Daoy (cell line): ENCODE measurements at regions not wholly inside any gene's neighbourhood (a gene's known extent, or its start where the extent isn't known, plus 50 kb on each side); places are given as distances from the start of the nearest gene placed in this dataset.

Experiments
- DNase-seq: peaks from one replicate; pipeline ENCODE4 v3.0.0-alpha.2; 2015; ENCODE audit warnings: low read depth

DNA sequence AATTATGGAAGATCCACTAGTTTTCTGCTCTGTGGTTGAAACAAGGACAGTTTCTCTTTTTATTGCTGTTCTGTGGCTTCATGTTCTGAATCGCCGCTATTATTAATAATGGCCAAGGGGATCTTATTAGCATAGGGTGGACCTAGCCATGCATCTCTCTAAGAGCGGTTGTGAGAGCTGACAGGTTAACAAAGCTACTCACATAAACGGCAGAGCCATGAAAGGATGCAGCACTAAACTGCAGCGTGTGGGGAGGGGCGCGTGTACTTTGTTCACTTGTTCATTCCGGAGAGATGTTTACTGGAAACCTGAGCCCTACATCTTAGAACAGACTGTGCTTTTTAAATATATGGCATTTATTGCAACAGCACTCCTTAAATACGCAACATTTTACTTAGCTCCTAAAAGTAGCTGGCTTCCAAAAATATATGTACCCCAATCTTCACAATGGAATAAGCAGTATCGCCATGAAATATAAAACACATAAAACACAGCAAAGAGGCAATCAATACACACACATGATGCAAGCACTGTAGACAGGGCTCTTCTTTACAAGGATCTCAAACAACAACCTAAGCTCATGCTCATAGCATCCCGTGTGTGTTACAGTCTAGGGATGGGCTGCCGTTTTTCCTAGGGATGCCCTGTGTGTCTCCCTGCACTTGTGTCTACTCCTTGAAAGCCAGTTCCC lies 424.6 kb downstream of the MED10 start:
- DNase-seq: no peak

DNA sequence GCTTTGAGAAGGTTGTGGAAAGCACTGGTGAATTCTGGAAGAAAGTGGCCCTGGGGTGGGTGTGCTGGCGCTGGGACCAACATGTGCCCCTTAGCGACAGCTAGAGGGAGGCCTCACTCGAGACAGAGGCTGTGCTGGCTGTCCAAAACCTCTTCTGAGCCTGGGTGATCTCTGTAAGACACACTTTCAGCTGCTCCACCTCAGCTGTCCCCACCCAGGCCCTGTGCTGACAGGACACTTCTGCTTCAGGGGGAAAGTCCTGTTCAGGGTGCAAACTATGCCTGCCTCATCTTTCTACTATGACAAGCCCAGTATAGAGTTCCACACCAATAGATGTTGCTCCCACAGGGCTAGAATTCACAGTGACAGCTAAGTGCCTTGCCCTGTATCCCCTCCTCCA lies 426.4 kb downstream of the MED10 start:
- no peak for DNase-seq

DNA sequence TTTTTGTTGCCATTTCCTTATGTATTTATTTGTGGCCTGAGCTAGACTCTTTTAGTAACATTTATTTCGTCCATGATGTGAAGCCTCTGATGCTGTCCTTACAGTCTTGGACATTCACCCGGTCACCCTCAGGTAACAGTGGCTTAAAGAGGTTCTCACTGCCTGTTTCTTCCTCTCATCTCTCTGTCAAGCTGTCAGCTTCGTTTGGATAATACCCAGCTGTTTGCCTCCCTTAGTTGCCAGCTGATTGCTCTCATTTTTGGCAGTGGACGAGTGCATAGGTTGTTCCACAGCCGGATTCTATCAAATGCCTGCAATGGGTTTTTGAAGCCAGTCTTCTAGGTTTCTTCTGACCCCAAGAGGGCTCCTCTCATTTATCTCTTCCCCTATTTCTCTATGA lies 427.7 kb downstream of the MED10 start:
- DNase-seq: no peak

DNA sequence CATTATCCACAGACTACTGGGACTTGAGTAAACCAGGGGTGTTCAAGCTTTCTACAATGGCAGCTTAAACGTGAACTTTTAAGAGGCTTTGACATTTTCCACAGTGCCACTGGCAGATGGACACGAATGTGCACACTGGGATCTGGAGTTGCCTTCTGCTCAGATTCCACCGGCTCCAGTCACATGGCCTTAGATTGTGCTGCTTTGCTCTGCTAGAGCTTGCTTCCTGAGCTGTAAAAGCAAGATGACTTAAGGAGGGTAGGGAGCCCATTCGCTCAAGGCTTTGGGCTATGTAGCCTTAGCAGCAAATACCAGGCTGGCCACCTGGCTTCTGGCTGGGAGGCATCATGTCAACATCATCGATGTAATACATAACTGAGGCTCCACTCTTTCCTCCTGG lies 436.9 kb downstream of the MED10 start:
- DNase-seq: no peak

DNA sequence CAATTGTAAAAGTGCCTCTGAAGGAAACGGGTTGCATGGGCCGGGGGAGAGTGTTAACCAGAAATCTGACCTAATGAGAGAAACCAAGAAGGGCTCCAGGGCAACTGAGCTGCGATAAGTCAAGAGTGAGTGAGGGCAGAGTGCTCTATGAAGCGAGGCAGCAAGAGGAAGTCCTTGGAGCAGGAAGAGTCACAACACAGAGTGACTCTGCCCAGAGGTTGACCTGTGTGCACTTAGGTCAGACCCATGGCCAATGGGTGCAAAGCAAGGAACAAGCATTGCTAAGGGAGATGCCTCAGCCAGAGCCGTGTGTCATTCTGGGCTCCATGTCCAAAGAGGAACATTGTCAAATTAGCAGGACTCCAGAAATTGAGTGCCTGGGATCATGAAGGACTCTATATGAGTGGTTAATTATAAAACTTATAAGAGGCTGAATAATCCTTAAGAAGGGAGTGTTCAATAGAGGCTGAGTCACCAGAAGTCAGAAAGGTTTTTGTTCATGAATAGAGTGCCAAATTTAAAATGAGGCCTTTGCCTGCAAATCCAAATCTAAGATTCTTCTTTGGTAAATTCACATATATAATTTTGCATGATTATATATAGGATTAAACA lies 438.5 kb downstream of the MED10 start:
- DNase-seq: no peak

DNA sequence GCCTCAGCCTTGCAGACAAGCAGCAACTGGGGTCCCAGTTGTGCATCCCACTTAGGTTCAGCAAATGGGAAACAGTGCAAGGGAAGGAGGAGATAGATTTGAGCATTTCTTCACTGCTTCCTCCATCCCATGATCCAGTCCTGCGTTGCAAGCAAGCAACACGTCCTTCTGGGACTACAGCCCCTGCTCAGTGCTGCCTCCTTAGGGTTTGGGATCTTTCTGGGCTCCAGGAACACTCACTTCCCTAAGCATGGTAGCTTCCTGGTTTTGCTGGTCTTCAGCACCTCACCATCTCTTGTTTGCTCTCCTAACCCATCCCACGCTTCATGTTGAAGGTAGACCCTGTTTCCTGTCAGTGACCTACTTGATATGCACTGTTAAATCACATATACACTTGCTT lies 444.7 kb downstream of the MED10 start:
- DNase-seq: no peak

DNA sequence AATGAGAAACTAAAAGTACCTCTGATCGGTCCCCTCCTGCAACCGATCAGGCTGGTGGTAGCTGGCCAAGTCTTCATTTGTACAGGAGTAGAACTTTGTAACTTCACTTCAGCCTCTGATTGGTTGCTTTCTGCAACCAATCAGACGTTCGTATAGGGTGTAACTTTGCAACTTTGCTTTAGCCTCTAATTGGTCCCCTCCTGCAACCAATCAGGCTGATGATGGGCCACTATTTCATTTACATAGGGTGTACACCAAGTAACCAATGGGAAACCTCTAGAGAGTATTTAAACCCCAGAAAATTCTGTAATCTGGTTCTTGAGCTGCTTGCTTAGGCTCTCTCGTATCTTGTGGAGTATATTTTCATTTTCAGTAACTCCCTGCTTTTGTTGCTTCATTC lies 445.5 kb downstream of the MED10 start:
- no peak for DNase-seq

DNA sequence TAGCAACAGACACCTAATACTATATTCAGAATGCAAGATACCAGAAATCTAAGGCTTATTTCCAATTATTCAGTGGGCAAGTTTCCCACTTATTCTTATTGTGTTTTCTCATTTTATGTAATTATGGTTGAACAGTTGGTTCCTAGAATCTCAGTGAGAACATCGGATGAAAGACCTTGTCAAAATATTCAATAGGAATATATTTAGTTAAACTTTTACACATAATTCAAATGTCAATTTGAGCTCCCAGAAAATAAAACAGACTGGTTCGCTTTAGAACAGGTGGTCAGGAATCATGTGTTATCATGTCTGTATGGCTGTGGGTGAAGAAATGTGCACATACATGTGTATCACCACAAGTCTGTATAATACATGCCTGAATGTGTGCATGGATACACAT lies 447.8 kb downstream of the MED10 start:
- no peak for DNase-seq

DNA sequence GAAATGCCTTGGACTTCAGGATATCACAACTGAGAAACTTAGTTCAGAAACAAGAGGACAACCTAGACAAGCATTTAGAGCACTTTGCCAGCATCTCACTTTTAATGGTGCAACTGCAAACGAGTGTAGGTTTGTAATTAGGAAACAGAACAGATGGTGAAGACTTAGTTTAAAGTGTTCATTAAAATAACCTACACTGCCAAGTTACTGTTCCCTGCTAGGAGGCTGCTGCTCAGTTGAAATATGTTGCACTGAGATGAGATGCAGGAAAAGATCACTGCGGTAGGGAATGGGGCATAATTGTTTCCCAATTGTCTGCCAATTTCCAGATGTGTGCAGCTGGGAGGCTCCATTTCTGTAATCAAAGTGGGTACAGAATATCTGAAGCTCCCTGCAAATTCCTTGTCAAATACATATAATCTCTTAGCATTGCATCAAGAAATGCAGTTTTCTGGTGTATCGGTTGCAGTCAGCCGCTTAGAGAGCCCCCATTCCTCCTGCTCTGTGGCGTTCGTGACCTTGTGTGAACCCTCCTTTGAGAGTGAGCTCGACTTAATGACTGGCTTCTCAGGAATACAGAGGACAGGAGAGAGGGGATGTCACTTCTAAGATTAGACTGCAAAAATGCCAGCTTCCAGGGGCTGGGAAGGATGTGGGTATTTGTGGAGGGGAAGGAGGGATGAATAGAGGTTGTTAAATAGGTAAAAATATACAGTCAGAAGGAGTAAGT lies 448.9 kb downstream of the MED10 start:
- DNase-seq: no peak

DNA sequence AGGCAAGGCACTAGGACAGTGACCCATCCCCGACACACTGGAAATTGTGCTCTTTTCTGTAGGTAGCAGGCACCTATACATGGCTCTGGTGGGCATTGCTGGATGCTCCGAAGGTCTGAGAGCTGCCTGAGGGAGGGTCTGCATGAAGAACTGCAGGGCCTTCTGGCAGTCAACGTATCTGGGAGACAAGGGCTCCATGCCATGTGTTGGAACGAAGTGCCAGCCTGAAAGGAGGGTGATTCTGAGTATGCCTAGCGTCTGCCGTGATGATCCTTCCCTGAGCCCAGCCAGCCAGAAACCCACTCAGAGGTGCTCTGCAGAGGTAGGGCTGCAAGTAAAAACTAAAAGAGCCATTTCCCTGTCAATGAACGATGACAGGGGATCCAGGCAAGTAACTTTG lies 453.2 kb downstream of the MED10 start:
- DNase-seq: no peak

DNA sequence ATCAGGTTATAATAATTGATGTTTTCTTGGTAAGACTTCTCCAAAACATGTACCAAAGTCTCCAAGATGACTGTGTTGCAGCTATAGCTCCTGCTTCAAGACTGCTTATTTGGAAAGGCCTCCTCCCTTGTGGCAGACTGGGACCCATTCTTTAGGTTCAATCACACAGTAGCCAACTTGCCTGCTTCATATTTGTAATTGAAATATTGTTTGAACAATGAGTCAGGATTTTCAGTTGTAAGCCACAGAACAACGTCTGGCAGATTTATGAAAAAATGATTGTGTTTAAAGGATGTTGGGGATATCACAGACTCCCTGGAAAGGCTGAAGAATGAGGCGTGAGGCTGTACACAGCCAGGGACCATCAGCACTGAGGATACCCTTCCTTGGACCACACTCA lies 458.9 kb downstream of the MED10 start:
- DNase-seq: no peak

DNA sequence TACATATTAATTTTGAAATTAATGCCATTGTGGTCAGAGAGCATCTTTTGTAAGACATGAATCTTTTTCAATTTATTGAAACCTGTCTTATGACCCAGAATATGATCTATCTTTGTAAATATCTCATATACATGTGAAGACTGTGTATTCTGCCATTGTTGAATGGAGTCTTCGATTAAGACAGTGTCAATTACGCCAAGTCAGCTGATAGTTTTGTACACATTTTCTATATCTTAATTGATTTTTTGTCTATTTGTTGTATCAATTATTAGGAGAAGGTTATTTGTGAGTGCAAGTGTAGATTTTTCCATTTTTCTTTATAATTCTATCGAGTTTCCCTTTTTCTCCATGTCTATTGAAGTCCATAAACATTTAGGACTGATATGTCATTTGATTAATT lies 471.6 kb downstream of the MED10 start:
- DNase-seq: no peak

DNA sequence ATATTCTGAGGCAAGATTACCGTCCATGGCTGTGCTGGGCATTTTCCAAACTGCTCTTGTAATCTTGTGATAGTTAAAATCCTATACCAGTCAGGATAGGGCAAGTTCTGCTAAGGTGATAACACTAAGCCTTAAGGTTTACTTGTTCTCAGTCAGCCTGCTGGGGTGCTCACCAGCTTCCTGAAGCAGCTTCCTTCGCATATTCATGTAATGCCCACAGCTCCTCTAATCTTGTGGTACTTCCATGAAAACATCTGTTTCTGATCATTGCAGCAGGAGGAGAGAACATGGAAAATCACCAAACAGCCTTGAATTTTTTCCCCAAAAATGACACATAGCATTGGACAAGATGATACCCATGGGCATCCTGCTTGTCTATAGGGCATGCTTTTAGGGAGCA lies 473.2 kb downstream of the MED10 start:
- DNase-seq: no peak

DNA sequence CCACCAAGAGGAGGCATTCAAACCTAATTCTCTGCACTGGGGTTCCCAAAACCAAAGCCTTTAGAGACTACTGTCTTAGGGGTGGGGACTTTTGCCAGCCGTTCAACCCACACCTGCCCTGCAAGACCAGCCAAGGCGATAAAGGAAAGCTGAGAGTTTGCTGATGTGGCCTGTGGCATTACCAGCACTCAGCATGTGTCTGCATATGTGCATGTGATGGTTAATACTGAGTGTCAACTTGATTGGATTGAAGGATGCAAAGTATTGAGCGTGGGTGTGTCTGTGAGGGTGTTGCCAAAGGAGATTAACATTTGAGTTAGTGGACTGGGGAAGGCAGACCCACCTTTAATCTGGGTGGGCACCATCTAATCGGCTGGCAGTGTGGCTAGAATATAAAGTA lies 474.2 kb downstream of the MED10 start:
- DNase-seq: no peak

DNA sequence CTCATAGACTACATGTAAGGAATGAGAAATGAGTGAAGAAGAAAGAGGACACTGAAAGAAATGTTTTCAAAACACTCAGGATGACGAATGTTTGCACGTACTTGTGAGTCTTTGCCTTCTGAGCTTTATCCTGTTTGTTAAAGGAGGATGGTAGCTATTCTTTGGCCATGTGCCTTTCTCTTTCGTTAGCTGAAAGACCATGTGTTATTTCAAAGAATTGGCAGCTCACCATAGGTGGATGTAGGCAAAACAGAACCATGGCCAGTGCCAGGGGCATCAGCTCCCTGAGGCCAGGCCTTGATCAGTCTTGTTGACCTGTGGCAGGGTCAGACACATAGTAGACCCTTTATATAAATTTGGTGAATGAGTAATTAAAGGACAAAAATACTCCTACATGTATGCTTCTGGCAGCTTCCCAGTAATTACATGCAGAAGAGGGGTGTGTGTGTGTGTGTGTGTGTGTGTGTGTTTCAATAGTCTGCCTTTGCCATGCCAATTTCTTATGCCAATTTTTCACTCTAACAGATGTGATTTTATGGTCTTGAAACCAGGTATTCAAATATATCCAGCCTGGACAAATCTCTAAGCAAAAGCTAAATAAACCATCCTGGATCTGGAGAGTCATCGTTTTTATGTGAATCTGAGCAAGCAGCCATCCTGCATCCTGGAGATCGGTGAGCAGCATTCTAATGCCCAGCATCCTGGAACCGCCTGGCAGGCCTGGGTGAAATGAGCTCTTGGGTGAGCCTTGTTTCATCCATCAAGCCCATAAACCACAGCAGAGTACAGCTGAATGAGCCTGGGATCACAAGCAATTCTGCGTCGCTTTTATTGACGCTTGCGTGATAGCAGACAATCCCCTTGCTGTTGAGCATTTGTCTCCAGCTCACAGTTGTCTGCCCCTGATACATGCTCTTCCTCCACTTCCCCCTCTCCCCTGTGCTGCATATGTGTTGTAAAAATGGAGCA lies 475.4 kb downstream of the MED10 start:
- no peak for DNase-seq

DNA sequence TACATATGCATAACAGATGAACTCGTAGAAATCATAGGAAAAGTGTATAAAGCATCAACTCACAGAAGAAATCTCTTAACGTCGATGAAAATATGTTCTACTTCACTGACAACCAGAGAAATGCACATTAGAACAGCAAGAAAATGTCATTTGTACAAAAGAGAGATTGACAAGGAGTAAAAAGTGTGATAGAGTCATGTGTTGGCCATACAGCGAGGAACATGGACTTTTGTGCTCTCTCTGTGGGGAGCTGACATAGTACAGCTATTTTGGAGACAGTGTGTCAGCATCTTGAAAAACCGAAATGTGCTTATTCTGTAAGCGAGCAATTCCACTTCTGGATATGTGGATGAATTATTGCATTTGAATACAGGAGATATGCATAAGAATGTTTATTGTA lies 477.9 kb downstream of the ICE1 start:
- no peak for DNase-seq

DNA sequence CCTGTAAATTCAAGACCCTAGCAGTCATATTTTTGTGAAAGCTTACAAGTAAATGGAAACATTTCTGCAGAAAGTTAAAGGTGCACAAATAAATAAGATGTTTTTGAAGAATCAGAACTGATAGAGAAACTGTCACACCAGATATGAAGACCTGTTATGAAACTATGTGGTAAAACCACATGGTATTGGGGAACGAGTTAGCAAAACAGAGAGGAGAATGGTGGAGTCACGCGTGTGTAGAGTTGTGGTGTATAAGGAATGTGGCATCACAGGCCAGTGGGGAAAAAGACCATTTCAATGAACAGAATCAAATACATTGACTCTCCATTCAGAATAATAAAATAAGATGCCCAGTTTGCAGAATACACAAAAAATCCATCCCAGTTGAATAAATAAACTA lies 477.2 kb downstream of the ICE1 start:
- no peak for DNase-seq

DNA sequence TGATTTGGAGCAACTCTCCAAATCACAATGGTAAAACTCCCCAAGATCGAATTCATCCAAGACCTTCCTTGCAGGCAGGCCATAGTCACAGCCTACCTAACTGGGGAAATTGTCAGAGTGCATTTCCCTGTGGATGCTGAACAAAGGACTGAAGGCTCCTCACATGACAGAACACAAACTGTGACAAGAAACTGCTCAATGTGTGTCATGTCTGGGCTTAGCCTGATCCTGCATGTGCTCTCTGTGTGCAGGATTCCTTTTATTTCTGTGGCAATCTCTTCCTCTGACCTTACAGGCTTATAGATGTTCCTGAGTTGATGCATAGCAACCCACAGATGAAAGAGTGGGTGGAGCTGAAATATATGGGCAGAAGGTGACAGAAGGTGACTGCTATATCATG lies 465.8 kb downstream of the ICE1 start:
- DNase-seq: no peak

DNA sequence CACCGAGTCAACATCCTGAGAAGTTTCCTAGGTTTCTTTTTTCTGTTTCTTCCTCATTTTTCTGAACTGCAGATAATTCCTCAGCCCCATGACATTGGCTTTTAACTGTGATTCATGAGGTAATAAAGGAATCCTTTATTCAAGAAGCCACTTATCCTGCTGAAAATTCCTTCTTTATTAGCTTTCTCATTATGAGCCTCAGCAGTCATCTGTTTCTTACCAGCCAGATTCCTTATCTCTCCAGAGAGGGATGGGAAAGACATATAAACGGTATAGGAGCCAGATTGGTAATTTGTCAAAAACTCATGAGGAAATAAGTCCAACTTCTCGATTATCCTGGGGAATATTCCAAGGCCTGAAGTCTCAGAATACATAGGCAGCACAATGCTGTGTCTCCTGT lies 465.4 kb downstream of the ICE1 start:
- no peak for DNase-seq

DNA sequence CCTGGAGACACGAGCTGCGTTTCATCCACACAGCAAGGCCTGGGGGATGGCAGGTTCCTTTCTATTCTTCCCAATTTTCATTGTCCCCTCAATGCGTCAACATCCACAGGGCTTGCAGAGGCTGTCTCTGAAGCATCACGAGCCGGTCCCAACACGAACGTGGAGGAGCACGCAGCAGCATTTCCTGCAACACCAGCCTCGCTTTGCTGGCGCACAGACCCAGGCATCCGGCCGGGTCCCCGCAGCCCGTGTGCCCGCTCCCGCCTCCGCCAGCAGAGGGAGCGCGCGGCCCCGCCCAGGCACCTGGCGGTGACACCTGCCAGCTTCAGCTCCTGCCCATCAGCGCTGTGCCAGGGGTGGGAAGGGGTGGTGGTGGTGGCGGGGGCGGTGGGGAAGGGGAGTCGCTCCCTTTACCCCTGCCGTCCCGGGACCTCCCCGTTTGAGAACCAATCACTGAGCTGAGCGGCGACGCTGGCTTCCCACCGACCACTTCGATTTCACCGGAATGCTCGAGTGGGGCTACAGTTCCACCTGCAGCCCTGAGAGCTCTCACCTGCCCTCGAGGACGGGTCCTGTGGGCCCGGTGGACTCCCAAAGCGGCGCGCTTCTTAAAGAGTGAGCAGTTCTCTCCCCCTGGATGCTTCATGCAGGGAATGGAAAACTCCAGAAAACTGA lies 464.5 kb downstream of the ICE1 start:
- peak; percentile 46 for DNase-seq

DNA sequence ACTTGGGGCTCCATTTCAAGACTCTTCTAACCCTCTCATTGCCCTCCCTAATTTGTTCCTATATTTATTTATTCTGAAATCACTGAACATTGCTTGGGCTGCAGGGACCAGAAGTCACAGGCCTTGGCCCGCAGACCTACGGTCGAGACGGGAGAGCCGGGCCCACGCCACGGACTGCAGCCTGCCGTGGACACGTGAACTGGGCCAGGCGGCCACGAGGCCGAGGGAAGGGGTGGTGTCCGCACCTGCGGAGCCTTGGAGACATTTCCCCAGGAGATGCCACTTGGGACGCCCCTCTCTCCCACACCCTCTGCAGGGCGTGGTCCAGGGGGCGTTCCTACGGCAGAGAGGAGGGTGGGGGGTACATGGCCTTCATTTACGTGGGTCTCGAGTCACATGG lies 463.9 kb downstream of the ICE1 start:
- no peak for DNase-seq

DNA sequence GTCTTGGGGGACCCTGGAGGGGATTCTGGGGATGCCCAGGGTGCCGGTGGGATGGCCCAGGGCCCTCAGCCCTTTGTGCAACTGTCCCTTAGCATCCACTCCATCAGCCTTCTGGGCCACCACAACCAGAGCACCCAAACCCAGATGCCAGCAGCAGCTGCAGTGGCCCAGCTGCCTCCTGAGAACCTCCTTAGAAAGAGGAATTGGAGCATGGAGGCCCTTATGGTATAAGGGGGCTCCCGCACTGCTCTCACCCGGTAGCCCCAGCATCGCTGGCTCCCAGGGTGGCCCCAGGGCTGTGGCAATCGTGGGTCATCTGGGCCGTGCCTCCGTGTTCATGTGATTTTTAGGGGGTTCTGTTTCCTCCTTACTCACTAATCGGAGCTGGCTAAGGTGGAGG lies 463.3 kb downstream of the ICE1 start:
- no peak for DNase-seq
